ENCODE measurements at regions not wholly inside any gene's neighbourhood (a gene's known extent, or its start where the extent isn't known, plus 50 kb on each side); places are given as distances from the start of the nearest gene placed in this dataset.

GRCh38 chr1:232308616-232309015 is 321.3 kb downstream of the SIPA1L2 start:
- TF ChIP-seq CTCF (IDR thresholded peaks at IDR 0.05; ENCODE audit: extremely low read depth in 1 of 2, insufficient read depth in 1 of 2, low read depth in 1 of 2, low read length in 2 of 2) = no peak
- TF ChIP-seq POLR2A (IDR thresholded peaks at IDR 0.05; ENCODE audit: low read depth, low read length) = no peak

Measured in endothelial cell of umbilical vein (primary cell).